HepG2 (cell line): ENCODE measurements at regions not wholly inside any gene's neighbourhood (a gene's known extent, or its start where the extent isn't known, plus 50 kb on each side); places are given as distances from the start of the nearest gene placed in this dataset.

Experiments
- ATAC-seq: fragments of 200-7000 bp; cut with Tn5 transposase; 3 replicates; pipeline ENCODE4 v1.9.1; 2020; ENCODE audit warnings: mild to moderate bottlenecking, moderate library complexity
- BruUV-seq: library from RNA; stranded (reverse); fragments of 400-500 nt; replicated peaks from 2 replicates; lab custom pipeline; 2021; lab: Mats Ljungman, UMichigan
- CTCF ChIA-PET: fragments of 300-600 bp; formaldehyde crosslinking; extraction: SDS; loops from one replicate; lab custom pipeline; 2021; ENCODE audit warnings: low total read pairs, inconsistent platforms, low intra/inter-chr PET ratio; lab: Yijun Ruan, JAX
- POLR2A ChIA-PET: fragments of 350-600 bp; sonication (Branson Sonifier 250); formaldehyde crosslinking; loops from one replicate; lab custom pipeline; 2020; ENCODE audit warnings: antibody characterized with exemption, inconsistent platforms; lab: Yijun Ruan, JAX
- DNase-seq: peaks from one replicate; pipeline ENCODE4 v3.0.0-alpha.2; 2015; ENCODE audit warnings: low spot score
- FAIRE-seq: peaks from 3 replicates; lab custom pipeline; 2011; peaks lifted over from hg19 to GRCh38; lab: Jason Lieb, UNC
- H2AFZ ChIP-seq: one replicate; pipeline ENCODE4 v1.6.1; 2011; ENCODE audit warnings: low read length, inconsistent platforms
- H3K27ac ChIP-seq: fragments of 300-600 bp; 3 replicates; pipeline ENCODE4 v1.8.0; 2011; ENCODE audit warnings: mixed run types, mild to moderate bottlenecking, mixed read lengths, low read length, inconsistent platforms; ENCODE audit not compliant: insufficient read depth; ENCODE audit errors: extremely low read length
- H3K27me3 ChIP-seq, 2 experiments: fragments of 200-600 bp in 1 of 2; 2 replicates in 1 of 2; 3 replicates in 1 of 2; pipeline versions ENCODE4 v1.6.0 to v1.8.0; 2011; ENCODE audit warnings: low read length in 2 of 2, mild to moderate bottlenecking in 2 of 2, moderate library complexity in 2 of 2, inconsistent platforms in 1 of 2; ENCODE audit not compliant: insufficient read depth in 2 of 2, control insufficient read depth in 1 of 2
- H3K36me3 ChIP-seq, 2 experiments: fragments of 200-600 bp in 1 of 2; replicated peaks in 1 of 2; 2 replicates in 1 of 2; 3 replicates in 1 of 2; pipeline versions ENCODE4 v1.5.1 to v1.8.0; 2011; ENCODE audit warnings: low read length in 2 of 2, inconsistent platforms in 1 of 2; ENCODE audit not compliant: insufficient read depth in 2 of 2, control insufficient read depth in 1 of 2
- H3K4me1 ChIP-seq: 2 replicates; pipeline ENCODE4 v1.5.1; 2012; ENCODE audit warnings: low read length, inconsistent platforms; ENCODE audit not compliant: insufficient read depth
- H3K4me2 ChIP-seq: 2 replicates; pipeline ENCODE4 v1.6.0; 2011; ENCODE audit warnings: low read depth, low read length, inconsistent platforms
- H3K4me3 ChIP-seq, 3 experiments: fragments of 200-600 bp in 1 of 3; sonication (generic), shearing (Covaris generic) in 1 of 3; replicated peaks in 1 of 3; 2 replicates each; pipeline ENCODE4 v1.5.1; 2011 to 2016; ENCODE audit warnings: low read length in 3 of 3, inconsistent platforms in 2 of 3, low read depth in 2 of 3, mild to moderate bottlenecking in 2 of 3, control low read depth in 1 of 3, mixed read lengths in 1 of 3; ENCODE audit not compliant: insufficient read depth in 1 of 3
- H3K79me2 ChIP-seq: one replicate; pipeline ENCODE4 v1.6.1; 2011; ENCODE audit warnings: low read length, inconsistent platforms; ENCODE audit not compliant: insufficient read depth
- H3K9ac ChIP-seq: 2 replicates; pipeline ENCODE4 v1.6.0; 2011; ENCODE audit warnings: mild to moderate bottlenecking, low read depth, low read length, inconsistent platforms; ENCODE audit not compliant: insufficient read depth
- H3K9me3 ChIP-seq: 2 replicates; pipeline ENCODE4 v1.5.1; 2012; ENCODE audit warnings: mild to moderate bottlenecking, low read length
- H4K20me1 ChIP-seq: 2 replicates; pipeline ENCODE4 v1.6.0; 2011; ENCODE audit warnings: inconsistent platforms, mild to moderate bottlenecking, low read length, moderate library complexity; ENCODE audit not compliant: insufficient read depth
- BRCA1 ChIP-seq: sonication (generic); formaldehyde crosslinking; IDR thresholded peaks from 2 replicates; pipeline ENCODE4 v1.4.0; 2020; ENCODE audit warnings: missing genetic modification reagents
- CREM ChIP-seq, 2 experiments: sonication (generic) in 1 of 2; formaldehyde crosslinking in 1 of 2; IDR thresholded peaks; 2 replicates each; pipeline versions ENCODE4 v1.4.0 to v1.6.1; 2016 to 2020; ENCODE audit warnings: antibody characterized with exemption in 1 of 2, mild to moderate bottlenecking in 1 of 2, missing genetic modification reagents in 1 of 2
- ELK4 ChIP-seq: sonication (generic); formaldehyde crosslinking; IDR thresholded peaks from 2 replicates; pipeline ENCODE4 v1.9.0; 2021; ENCODE audit warnings: missing genetic modification reagents, borderline replicate concordance
- GATA4 ChIP-seq: sonication (generic); IDR thresholded peaks from 2 replicates; pipeline ENCODE4 v1.6.1; 2016; ENCODE audit warnings: antibody characterized with exemption, low read depth, borderline replicate concordance
- HOXA3 ChIP-seq: sonication (generic); formaldehyde crosslinking; IDR thresholded peaks from 2 replicates; pipeline ENCODE4 v1.5.0; 2020; ENCODE audit warnings: missing genetic modification reagents
- MTF2 ChIP-seq: sonication (generic); formaldehyde crosslinking; IDR thresholded peaks from 2 replicates; pipeline ENCODE4 v1.5.0; 2020; ENCODE audit warnings: missing genetic modification reagents, borderline replicate concordance
- RBFOX2 ChIP-seq: fragments of 200-400 bp; formaldehyde crosslinking; IDR thresholded peaks from 2 replicates; pipeline ENCODE4 v1.6.1; 2017; ENCODE audit warnings: low read depth, mild to moderate bottlenecking, low read length
- TERF1 ChIP-seq: sonication (generic); formaldehyde crosslinking; IDR thresholded peaks from 2 replicates; pipeline ENCODE4 v1.8.0; 2022; ENCODE audit warnings: mild to moderate bottlenecking, missing genetic modification reagents, moderate library complexity
- ZBTB21 ChIP-seq: sonication (generic); formaldehyde crosslinking; IDR thresholded peaks from 2 replicates; pipeline ENCODE4 v1.4.0; 2020; ENCODE audit warnings: missing genetic modification reagents
- ZIK1 ChIP-seq: sonication (generic); formaldehyde crosslinking; IDR thresholded peaks from 2 replicates; pipeline ENCODE4 v1.5.0; 2020; ENCODE audit warnings: mild to moderate bottlenecking, low read depth, missing genetic modification reagents, borderline replicate concordance
- ZNF646 ChIP-seq: sonication (generic); formaldehyde crosslinking; IDR thresholded peaks from 2 replicates; pipeline ENCODE4 v1.9.0; 2021; ENCODE audit warnings: mild to moderate bottlenecking, missing genetic modification reagents
- ZNF782 ChIP-seq: sonication (generic); formaldehyde crosslinking; IDR thresholded peaks from 2 replicates; pipeline ENCODE4 v1.4.0; 2020; ENCODE audit warnings: missing genetic modification reagents, mild to moderate bottlenecking, borderline replicate concordance
- ZNF878 ChIP-seq: sonication (generic); formaldehyde crosslinking; IDR thresholded peaks from 2 replicates; pipeline ENCODE4 v1.8.1; 2023; ENCODE audit warnings: mild to moderate bottlenecking, missing genetic modification reagents, moderate library complexity
- WGBS: methylation state at CpG from one replicate; pipeline ENCODE4 v1.1.6; 2017; ENCODE audit warnings: low lambda C conversion rate; 5-methylcytosine and 5-hydroxymethylcytosine counted together
- in situ Hi-C: cut with HindIII; loops from 2 replicates; pipeline ENCODE4 v1.10.0; 2017; ENCODE audit warnings: low pct_unique_long_range_greater_than_20kb; ENCODE audit not compliant: extremely low pct_ligation_motif_present
- intact Hi-C: fragments of 100-400 bp; cut with micrococcal nuclease; formaldehyde crosslinking; loops from one replicate; pipeline ENCODE4 v1.10.0; 2022; ENCODE audit not compliant: unreplicated experiment

- Histone ChIP-seq H3K9me3 (no peaks in the 10 kb centered on the region), H3K27me3 (peaks cover 9 to 84% of the 10 kb centered on the region in 2 experiments), H2AFZ (no peak overlapping the region), H4K20me1 (peaks cover 4% of the 10 kb centered on the region; the same call in 1 of the 2 replicates), H3K36me3 (no peaks in the 10 kb centered on the region), H3K4me2 (no peak overlapping the region), H3K27ac (no peak overlapping the region), H3K4me3 (no peak overlapping the region), H3K9ac (no peak overlapping the region), H3K4me1 (no peaks in the 10 kb centered on the region), H3K79me2 (no peaks in the 10 kb centered on the region)
- ChIA-PET POLR2A (no interaction called here), CTCF (no interaction called here)
- FAIRE-seq (no peak), DNase-seq (no peak), ATAC-seq (no peak)
- in situ Hi-C loops (no loop called here), intact Hi-C loops (no loop called here)
- TF ChIP-seq ZNF782 (no peak), RBFOX2 (no peak), ZIK1 (CRISPR knock-in tag) (no peak), ZBTB21 (CRISPR knock-in tag) (no peak), GATA4 (no peak), BRCA1 (CRISPR knock-in tag) (no peak), MTF2 (CRISPR knock-in tag) (no peak), CREM (IDR thresholded peaks at IDR 0.05) (no peak), CREM (CRISPR knock-in tag; IDR thresholded peaks at IDR 0.05) (no peak), TERF1 (CRISPR knock-in tag) (no peak), HOXA3 (CRISPR knock-in tag) (no peak), ZNF878 (CRISPR knock-in tag) (no peak), ELK4 (CRISPR knock-in tag) (no peak), ZNF646 (CRISPR knock-in tag) (no peak)
- no TSS peak for BruUV-seq
- 2% methylated on average over 9 of the region's 11 CpGs for WGBS
Measured at GRCh38 chr9:135295551-135296300, 183.9 kb upstream of the PPP1R26 start.
